Hematopoietic multipotent progenitor cell treated with erythropoietin and hydrocortisone succinate and interleukin-3 and kit ligand, for 6 days (in vitro differentiated cells): ENCODE measurements at regions not wholly inside any gene's neighbourhood (a gene's known extent, or its start where the extent isn't known, plus 50 kb on each side); places are given as distances from the start of the nearest gene placed in this dataset.
"Not testable (repeated sequence)": the region's sequence is repeated elsewhere in the genome, so short reads cannot be mapped to it uniquely, and the experiment has no call there.

Experiments
- DNase-seq: peaks from one replicate; pipeline ENCODE4 v3.0.0-alpha.2; 2015

GRCh38 chr13:107641574-107641973 is 573.8 kb downstream of the LIG4 start:
- no peak for DNase-seq

GRCh38 chr13:107625648-107626047 is 589.7 kb downstream of the LIG4 start:
- no peak for DNase-seq

- DNase-seq, result no peak
These were observed 597.8 kb downstream of the LIG4 start for GRCh38 chr13:107617527-107617926.

GRCh38 chr13:107612376-107612775 is 603.0 kb downstream of the LIG4 start:
- DNase-seq, result no peak

GRCh38 chr13:107608736-107609135 is 606.6 kb downstream of the LIG4 start:
- no peak for DNase-seq

- DNase-seq, result no peak
These were observed 614.4 kb downstream of the LIG4 start for GRCh38 chr13:107600971-107601370.

- DNase-seq, result not testable (repeated sequence)
These were observed 619.0 kb downstream of the LIG4 start for GRCh38 chr13:107596306-107596705.

GRCh38 chr13:107590556-107590955 is 624.8 kb downstream of the LIG4 start:
- no peak for DNase-seq

GRCh38 chr13:107587681-107588080 is 627.7 kb downstream of the LIG4 start:
- no peak for DNase-seq

GRCh38 chr13:107586216-107586615 is 629.1 kb downstream of the LIG4 start:
- DNase-seq, result no peak

GRCh38 chr13:107585469-107586180 is 629.7 kb downstream of the LIG4 start:
- no peak for DNase-seq

GRCh38 chr13:107582171-107582570 is 633.2 kb downstream of the LIG4 start:
- no peak for DNase-seq

GRCh38 chr13:107580741-107581412 is 634.5 kb downstream of the LIG4 start:
- no peak for DNase-seq

- no peak for DNase-seq
These were observed 638.9 kb downstream of the LIG4 start for GRCh38 chr13:107576430-107576829.

GRCh38 chr13:107574517-107575210 is 640.7 kb downstream of the LIG4 start:
- no peak for DNase-seq

GRCh38 chr13:107573184-107573583 is 642.2 kb downstream of the LIG4 start:
- DNase-seq, result no peak

- DNase-seq, result no peak
These were observed 643.2 kb downstream of the LIG4 start for GRCh38 chr13:107572156-107572555.

GRCh38 chr13:107568181-107568580 is 647.2 kb downstream of the LIG4 start:
- no peak for DNase-seq

- no peak for DNase-seq
These were observed 652.0 kb downstream of the LIG4 start for GRCh38 chr13:107563099-107563925.

- no peak for DNase-seq
These were observed 653.1 kb downstream of the LIG4 start for GRCh38 chr13:107562203-107562602.

GRCh38 chr13:107554460-107554859 is 660.9 kb downstream of the LIG4 start:
- DNase-seq, result no peak

GRCh38 chr13:107553838-107554237 is 661.5 kb downstream of the LIG4 start:
- DNase-seq, result no peak

- no peak for DNase-seq
These were observed 663.8 kb downstream of the LIG4 start for GRCh38 chr13:107551521-107551920.
